NCI-H2196 (cell line): ENCODE measurements at regions not wholly inside any gene's neighbourhood (a gene's known extent, or its start where the extent isn't known, plus 50 kb on each side); places are given as distances from the start of the nearest gene placed in this dataset.

ENCODE experiments used
- DNase-seq: peaks from one replicate; lab custom pipeline; 2025; ENCODE audit not compliant: unreplicated experiment; lab: John Stamatoyannopoulos, UW

DNA sequence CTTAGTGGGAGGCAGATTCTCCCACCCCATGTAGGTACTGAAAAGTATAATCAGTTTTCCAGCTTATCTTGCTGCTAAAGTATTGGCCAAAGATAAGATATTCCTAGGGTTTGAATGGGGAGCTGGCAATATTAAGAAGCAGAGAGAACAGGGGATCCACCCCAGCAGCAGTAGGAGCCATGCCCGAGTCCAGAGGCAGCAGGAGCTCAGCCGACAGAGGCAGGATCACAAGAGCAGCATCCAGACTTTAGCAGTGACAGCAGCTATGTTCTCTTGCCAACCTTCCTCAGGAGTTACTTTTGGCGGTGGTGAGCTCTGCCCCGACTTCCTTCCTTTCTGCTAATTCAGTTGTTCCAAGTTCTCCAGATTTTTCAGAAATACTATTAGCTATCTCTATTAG, 224.5 kb downstream of the GADD45G start:
- DNase-seq: no peak

DNA sequence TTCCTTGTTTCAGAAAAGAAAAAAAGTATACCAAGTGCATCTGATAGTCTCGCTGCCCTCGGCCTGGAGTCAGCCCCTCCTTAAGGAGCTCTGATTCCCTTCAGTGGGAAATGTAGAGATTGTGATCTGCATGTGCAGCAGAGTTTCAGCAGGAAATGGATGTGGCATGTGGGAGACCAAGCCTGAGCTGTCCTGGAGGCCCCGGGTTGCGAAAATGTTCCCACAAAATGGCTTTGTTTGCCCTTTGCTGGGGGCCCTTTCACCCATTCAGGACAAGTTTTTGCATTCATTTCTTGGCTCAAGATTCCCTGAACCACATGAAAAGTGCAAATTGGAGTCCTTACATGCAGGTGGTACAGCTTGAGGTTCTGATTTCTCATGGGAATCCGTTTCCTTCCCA, 230.9 kb downstream of the GADD45G start:
- no peak for DNase-seq

DNA sequence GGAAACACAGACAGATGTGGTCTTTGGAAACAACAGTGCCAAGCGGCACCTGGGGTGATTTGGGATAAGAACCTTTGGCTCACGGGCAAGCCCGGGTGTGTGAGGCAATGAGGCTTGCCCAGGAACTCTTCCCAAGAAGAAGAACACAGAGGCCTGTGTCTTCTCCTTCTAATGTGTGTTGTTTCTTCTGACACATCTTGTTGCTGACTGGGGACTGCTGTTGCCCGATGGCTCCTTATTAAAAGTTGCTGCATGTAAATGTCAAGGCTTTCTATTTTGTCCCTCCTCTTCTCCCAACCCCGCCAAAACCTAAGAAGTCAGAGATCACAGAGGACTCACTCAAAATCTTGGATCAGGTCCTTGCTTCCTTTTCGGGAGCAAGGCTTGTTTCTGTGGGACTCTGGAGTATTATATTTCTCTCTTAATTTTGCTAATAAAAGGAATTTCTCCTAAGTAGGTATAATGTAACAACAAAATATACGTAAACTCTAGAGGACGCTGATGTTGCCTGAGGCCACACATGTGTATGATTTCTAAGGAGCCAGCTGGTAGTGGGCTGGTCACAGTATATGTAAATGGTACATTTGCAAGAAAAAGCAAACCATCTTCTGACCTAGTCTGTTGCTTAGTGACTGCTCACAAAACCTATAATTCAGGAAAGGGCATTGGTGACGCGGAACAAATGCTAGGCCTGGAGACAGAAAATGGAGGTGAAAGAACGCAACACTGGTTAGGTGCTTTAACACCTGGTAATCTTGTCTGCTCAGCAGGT, 232.5 kb downstream of the GADD45G start:
- no peak for DNase-seq

DNA sequence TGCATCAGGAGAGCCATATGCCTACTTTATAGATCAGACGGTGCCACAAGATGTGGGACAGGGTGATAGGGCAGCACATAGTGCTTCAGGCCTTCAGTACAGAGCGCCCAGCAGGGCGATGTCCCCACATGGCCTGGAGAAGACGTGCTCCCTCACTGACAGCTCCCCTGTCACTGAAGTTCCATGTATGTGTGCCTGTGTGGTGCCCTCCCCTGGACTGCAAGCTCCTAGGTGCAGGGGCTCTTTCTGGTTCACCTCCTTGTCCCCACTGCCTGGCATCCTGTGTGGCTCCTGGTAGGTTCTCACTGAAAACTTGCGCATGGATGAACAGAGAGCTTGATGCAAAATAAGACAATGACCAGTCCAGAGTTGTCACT, 233.1 kb downstream of the GADD45G start:
- no peak for DNase-seq

DNA sequence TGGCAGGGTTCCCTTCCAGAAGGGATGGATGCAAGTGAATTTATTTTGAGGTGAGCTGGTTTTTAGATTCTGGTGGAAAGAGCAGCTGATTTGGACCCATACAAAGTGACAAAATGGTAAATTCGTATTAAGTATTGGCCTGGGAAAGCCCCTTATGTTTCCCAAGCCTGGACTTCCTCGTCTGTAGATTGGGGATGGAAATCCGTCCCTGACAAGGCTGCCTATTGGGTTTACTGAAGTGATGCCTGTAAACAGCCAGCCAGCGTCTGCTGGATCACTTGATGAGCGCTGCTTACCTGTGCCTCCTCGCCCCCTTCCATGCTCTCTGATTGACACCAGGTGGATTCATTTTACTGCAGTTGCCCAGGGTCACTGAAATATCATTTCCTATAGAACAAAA, 233.8 kb downstream of the GADD45G start:
- no peak for DNase-seq

DNA sequence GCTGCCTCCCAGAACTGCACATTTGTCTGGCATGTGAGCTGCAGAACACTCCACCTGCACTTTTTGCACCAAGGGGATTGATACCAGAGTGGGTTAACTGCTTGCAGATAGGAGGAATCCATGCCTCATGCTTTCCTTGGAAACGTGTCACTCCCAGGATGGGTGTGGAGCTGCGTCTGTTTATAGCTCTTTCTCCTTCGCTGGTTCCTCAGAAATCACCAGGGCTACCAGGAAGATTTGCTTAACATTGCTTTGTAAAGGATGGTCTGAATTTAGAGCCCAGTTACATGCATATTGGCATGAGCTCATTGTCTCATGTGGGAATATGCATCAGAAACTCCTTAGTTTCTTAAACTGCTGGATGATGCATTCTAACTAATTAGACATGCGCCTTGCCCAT, 234.6 kb downstream of the GADD45G start:
- DNase-seq: no peak

DNA sequence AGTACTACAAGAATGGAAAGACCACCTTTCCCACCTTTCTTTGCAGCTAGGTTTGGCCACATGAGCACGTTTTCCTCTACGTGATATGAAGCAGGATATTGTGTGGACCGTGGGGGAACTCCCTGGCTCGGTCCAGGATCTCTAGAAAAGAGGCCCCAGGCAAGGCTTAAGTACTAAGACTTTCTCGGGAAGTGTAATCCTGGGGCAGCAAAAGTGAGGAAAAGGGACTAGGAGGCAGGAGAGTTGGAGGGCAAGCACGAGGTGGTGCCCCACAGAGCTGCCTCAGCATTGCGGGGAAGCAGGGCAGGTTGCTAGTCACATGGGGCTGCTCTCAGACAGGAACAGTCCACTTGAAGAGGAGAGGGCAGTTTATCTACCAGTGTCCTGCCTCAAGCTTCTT, 235.1 kb downstream of the GADD45G start:
- DNase-seq: no peak

DNA sequence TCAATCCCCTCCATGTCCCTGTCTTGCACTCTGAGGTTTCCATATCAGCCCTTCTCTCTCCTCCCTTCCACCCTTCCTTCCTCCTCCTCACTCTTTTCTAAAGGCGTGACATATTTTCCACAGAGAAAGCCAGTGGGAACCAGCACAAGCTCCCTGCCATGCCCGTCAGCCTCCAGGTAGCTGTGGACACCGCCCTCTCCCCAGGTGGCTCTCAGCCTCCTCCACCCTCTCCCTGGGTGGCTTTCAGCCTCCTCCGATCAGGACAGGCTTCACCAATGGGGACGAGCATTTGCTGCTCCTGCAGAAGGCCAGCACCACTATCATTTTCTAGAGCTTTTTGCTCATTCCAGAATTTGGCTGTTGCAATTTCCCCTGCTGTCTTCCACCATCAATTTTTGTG, 236.6 kb downstream of the GADD45G start:
- DNase-seq: no peak

DNA sequence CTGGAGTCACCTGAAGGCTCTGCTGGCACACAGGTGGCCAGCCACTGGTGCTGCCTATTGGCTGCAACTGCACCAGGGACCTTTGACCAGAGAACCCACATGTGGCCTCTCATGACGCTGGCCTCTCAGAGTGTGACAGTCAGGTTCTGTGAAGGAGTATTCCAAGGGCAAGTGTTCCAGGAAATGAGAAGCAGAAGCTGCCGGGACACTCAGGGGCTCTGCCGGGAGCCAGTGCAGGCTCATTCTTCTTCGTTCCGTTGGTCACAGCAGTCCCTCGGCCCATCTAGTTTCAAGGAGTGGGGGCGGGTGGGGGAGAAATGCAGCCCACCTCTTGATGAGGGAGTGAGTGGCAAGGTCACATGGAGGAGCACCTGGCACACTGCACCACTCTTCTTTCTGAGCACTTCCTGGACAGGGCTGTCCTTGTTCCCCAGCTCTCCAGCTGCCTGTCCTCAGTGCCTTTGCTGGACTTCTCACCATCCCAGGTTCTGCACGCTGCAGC, 237.5 kb downstream of the GADD45G start:
- no peak for DNase-seq

DNA sequence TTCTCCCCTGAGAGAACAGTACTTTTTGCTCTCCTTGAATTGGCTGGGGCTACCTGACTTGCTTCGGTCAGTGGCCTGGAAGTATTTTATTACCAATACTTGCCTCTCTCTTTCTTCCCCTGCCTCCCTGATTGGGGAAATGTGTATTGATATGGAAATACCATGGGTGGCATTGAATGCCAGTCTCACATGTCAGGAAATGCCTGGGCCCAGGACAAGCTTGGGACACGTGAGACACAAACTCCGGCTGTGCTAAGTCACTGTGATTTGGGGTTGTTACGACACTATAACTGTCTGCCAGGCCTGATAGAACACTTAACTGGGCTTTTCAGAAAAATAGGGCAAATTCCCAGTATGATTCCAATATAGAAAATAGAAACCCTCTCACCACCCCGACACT, 238.3 kb downstream of the GADD45G start:
- DNase-seq: no peak

DNA sequence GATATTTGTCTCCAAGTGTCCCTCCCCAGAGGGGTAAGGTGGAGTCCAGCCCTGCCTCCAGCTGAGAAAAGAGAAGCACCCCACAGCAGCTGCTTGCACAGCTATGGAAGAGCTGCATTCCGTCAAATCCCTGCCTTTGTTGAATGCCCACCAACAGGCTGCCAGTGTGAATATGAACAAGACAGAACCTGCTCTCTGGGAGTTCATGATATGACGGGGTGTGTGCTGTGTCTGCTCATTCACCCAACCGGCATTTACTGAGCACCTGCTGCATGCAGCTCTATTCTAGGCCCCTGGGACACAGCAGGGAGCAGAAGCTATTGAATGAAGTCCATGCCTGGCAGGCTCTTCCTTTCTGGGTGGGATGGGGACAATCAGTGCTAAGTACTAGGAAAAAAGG, 238.8 kb downstream of the GADD45G start:
- DNase-seq: no peak

DNA sequence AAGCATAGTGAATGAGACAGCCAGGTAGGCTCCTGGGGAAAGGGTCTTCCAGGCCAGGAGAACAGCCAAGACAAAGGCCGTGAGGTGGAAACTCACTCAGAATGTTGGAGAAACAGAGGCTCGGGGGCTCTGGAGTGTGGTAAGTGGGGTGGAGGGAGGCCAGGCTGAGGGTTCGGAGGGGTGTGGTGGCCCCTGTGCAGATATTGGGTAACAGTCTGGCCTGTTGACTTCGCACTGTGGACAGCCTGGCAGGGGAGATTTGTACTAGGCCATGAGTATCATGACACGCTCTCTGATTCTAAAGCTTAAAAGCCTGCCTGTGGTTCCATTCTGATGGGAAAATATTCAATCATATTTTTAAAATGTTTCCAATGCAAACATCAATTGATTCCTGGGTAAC, 239.3 kb downstream of the GADD45G start:
- DNase-seq: no peak

DNA sequence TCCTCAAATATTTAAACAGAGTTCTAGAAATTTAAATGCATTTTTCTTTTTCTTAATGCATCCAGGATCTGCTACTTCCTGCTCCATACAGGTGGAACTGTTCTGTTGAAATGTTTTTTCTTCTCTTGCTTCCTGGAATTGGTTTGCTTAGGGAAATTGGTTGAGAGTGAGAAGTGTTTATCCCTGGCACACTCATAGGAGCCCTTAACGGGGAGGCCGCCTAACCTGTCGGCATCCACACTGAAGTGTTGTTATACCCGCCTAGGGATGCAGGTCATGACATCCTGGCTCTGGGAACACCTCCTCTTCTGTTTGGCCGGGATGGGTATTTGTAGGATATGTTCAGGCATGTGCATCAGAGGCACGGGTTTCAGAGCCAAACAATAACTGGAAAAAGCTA, 239.7 kb downstream of the GADD45G start:
- peak; percentile 29 for DNase-seq

DNA sequence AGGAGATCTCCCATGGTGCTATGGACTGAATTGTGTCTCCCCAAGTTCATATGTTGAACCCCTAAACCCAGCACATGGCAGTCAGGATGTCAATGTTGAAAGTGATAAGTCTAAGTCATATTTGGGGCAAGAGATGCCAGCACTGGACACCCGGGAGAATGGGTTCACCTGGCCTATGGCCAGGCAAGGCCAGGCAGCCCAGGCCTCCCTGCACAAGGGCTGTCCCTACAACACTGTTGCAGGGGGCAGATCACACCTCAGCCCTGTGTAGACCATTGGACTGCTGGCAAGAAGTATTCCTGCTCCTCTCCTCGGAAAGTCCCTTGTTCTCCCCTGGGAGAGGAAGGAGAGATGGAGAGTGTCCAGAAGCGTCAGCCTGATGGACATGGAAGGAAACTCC, 240.5 kb downstream of the GADD45G start:
- DNase-seq: no peak

DNA sequence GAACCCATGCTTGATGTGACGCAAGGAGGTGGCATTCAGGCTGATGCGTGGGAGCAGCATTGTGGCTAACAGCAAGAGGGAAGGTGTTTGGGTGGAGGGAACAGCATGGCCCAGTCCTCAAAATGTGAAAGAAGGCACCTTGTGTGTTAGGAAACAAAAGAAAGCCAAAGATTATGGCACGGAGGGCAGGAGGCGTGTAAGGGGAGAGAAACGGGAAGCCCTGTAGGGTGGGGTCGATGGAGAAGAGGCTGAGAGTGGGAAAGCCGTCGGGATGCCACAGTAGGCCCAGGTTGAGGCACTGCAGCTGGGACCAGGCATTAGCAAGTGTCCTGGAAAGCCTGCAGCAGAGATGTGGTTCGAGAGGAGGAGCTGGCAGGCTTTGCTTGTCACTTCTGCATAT, 241.1 kb downstream of the GADD45G start:
- DNase-seq: no peak

DNA sequence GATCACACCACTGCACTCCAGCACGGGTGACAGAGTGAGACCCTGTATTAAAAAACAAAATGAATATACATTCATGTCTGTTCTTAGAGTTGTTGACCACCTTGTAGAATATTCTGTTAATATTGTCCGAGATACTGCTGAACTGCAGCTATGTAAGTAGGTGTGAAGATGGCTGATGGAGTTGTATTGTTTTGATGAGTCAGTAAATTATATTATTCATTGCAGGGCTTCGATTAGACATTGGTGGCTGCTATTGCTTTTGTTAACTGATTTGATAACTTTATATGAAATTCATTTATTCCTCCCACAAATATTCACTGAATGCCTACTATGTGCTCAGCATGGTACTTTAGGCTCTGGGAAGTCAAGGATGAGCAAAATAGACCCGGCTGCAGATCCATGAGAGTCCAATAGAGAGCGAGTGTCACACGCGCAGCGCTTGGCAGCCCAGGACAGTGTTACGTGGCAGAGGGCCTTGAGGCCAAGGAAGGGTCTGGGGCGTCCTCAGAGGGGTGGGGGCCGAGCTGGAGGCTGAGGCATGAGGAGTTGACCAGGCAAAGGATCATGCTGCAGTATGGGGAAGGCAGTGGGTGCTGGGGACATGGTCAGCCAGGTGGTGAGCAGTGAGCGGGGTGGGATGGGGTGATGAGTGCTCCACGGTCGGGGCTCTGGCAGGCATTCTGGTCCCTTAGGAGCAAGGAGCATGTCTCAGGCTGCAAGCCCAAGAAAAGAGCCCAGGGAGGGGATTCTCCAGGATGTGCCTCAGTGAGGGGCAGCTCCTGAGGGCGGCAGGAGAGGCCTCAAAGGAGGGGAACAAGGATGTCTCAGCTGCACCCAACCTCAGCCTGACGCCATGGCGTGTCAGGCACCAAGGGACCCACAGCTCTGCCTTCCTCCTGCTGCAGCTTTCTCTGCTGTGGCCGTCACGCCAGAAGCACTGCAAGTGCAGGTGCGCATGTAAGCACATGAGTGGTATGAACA, 243.5 kb downstream of the GADD45G start:
- DNase-seq: no peak

DNA sequence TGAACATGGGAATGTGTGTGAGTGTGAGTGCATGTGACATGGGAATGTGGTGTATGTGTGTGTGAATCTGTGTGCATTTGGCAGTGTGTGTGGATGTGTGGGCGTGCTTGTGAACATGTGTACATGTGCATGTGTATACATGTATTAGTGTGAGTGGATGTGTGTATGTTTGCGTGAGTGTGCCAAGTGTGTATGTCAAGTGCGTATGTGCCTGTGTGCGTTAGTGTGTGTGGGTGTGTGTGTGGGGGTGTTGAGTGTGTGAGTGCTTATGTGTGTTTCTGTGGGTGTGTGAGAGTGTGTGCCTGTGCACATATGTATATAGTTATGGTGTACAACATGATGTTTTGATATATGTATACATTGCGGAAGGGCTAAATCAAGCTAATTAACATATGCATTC, 244.3 kb downstream of the GADD45G start:
- no peak for DNase-seq

DNA sequence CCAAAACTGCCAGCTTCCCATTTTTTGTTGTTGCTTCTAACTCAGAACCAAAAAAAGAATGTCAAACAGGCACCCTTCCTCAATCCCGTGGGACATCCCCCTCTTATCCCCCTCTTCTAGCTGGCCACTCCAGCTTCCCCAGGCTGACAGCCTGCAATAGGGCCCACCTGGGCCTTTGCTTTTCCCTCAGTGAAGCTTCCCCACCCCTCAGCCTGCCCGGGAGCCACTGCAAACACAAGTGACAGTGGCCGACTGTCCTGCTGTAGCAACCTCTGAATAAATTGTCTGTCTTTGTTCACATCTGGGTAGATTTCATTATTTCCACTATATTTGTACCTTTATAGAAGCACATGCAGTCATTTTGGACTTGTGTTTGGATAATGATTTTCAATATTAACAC, 245.3 kb downstream of the GADD45G start:
- no peak for DNase-seq

DNA sequence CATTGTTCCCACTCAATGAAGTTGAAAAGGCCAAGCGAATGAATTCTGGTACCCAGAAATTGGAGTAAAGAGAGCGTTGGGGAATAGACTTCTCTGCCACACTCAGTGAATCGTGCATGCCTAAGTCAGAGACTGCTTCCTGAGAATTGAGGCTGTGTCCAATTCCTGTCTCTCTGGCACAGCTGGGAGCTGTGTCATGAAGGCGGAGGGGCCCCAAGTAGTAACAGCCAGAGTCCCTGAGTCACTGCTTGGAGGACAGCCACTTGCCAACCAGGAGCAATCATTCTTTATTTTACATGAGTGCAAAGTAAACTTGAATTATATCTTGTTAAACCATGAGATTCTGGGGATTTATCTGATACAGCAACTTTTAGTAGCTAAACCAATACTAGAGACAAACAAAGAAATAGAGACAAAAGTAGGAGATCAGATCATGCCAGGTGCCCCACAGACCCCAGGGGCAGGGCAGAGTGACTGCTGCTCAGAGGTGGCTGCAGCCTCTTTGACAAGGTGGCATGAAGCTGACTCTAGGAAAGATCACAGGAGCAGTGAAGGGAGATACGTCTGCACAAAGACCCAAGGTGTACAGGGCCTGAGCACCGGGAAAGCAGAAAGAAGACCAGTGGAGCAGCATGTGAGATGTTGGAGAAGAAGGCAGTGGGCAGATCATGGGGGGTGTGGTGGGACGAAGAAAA, 246.0 kb downstream of the GADD45G start:
- peak; percentile 55 for DNase-seq

DNA sequence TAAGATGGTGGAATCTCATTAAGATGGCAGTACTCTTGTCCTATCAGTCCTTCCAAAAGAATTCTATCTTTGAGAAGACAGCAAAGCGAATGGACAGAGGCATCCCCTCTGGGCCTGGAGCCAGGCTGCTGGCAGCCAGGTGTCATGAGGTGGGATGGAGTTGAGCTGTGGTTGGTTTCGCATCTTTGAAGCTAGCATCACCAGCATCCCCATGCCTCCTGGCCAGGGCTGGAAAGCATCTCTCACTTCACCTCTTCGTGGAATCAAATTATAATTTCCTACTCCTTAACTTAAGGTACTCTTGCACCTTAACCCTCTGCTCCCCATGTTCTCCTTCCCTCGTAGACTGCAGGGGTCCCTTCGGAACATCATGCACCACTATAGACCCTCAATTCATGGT, 248.3 kb downstream of the GADD45G start:
- no peak for DNase-seq

DNA sequence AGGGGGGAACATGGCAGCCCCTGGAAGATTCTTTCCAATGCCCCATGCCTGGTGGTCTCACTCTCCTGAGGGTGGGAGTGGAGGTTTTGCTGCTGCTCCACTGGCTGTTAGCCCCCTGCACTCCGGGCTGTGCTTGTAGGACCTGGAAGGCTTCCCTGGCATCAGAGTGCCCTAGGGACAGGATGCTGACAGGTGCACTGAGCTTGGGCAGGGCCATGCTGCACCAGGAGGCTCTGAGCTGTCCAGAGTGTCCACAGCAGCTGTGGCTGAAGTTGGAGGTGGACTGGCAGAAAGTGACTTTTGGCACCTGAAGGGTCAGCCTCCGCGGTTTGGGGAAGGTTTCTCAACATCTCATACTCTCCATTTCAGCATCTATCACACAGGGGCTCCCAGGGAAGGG, 249.1 kb downstream of the GADD45G start:
- DNase-seq: no peak
